Liver (tissue), 3 donors: ENCODE measurements at regions not wholly inside any gene's neighbourhood (a gene's known extent, or its start where the extent isn't known, plus 50 kb on each side); places are given as distances from the start of the nearest gene placed in this dataset.

Source experiments
- ATF3 ChIP-seq: IDR thresholded peaks from 2 replicates; pipeline ENCODE4 v1.6.1; 2016; ENCODE audit warnings: antibody characterized with exemption
- CTCF ChIP-seq: fragments of 150-350 bp; IDR thresholded peaks from 2 replicates; pipeline ENCODE4 v1.5.1; 2017; ENCODE audit warnings: improper control_type of control experiment, low read depth, low read length; ENCODE audit not compliant: missing input control
- FOXA1 ChIP-seq: IDR thresholded peaks from 2 replicates; pipeline ENCODE4 v1.6.1; 2016; ENCODE audit warnings: antibody characterized with exemption
- HNF4A ChIP-seq, 2 donors: conservative IDR thresholded peaks; 2 replicates each; pipeline ENCODE4 v1.6.1; 2016; ENCODE audit warnings: antibody characterized with exemption in 2 of 2, mild to moderate bottlenecking in 2 of 2
- JUND ChIP-seq, 2 donors: IDR thresholded peaks; 2 replicates each; pipeline ENCODE4 v1.6.1; 2016; ENCODE audit warnings: antibody characterized with exemption in 2 of 2
- MAX ChIP-seq: IDR thresholded peaks from 2 replicates; pipeline ENCODE4 v1.6.1; 2016; ENCODE audit warnings: antibody characterized with exemption
- NR2F2 ChIP-seq: IDR thresholded peaks from 2 replicates; pipeline ENCODE4 v1.6.1; 2016; ENCODE audit warnings: antibody characterized with exemption
- RAD21 ChIP-seq, 2 donors: IDR thresholded peaks; 2 replicates each; pipeline ENCODE4 v1.6.1; 2016; ENCODE audit warnings: antibody characterized with exemption in 2 of 2, mild to moderate bottlenecking in 2 of 2
- REST ChIP-seq: IDR thresholded peaks from 2 replicates; pipeline ENCODE4 v1.6.1; 2016; ENCODE audit warnings: antibody characterized with exemption, mild to moderate bottlenecking
- TAF1 ChIP-seq: conservative IDR thresholded peaks from 2 replicates; pipeline ENCODE4 v1.6.1; 2016; ENCODE audit warnings: antibody characterized with exemption, mild to moderate bottlenecking
- ZBTB33 ChIP-seq: IDR thresholded peaks from 2 replicates; pipeline ENCODE4 v1.6.1; 2016; ENCODE audit warnings: antibody characterized with exemption
- donor health status: healthy.
- donor health status: healthy.

- no peak for TF ChIP-seq RAD21 (IDR thresholded peaks at IDR 0.05)
- TF ChIP-seq JUND (IDR thresholded peaks at IDR 0.05), result no peak
- no peak for TF ChIP-seq NR2F2
- no peak for TF ChIP-seq CTCF
- no peak for TF ChIP-seq ATF3
- no peak for TF ChIP-seq MAX
- TF ChIP-seq TAF1, result no peak
- TF ChIP-seq REST, result no peak
- no peak for TF ChIP-seq ZBTB33
- no peak for TF ChIP-seq HNF4A (conservative IDR thresholded peaks at IDR 0.05)
- TF ChIP-seq FOXA1, result no peak
Observed at GRCh38 chr7:50160206-50160605, 67.2 kb upstream of the ZPBP start.
